HG03196 (cell line): ENCODE measurements at regions not wholly inside any gene's neighbourhood (a gene's known extent, or its start where the extent isn't known, plus 50 kb on each side); places are given as distances from the start of the nearest gene placed in this dataset.
"Not testable (repeated sequence)": the region's sequence is repeated elsewhere in the genome, so short reads cannot be mapped to it uniquely, and the experiment has no call there.

Experiments used
- ATAC-seq: cut with Tn5 transposase; IDR thresholded peaks from one replicate; pipeline ENCODE4 v1.9.1; 2021; ENCODE audit not compliant: unreplicated experiment

- ATAC-seq = no peak
These were observed 1156.0 kb downstream of the PCDH9 start for GRCh38 chr13:66074018-66074615.

- ATAC-seq = not testable (repeated sequence)
These were observed 1158.0 kb downstream of the PCDH9 start for GRCh38 chr13:66072097-66072496.

- ATAC-seq = no peak
These were observed 1158.5 kb downstream of the PCDH9 start for GRCh38 chr13:66071608-66072007.

GRCh38 chr13:66071029-66071428 lies 1159.1 kb downstream of the PCDH9 start:
- ATAC-seq = no peak

- no peak for ATAC-seq
These were observed 1160.6 kb downstream of the PCDH9 start for GRCh38 chr13:66069570-66069969.

GRCh38 chr13:66068683-66069082 lies 1161.5 kb downstream of the PCDH9 start:
- ATAC-seq = no peak

- no peak for ATAC-seq
These were observed 1181.2 kb downstream of the PCDH9 start for GRCh38 chr13:66048888-66049287.

GRCh38 chr13:66040506-66040905 lies 1189.6 kb downstream of the PCDH9 start:
- ATAC-seq = no peak

GRCh38 chr13:66037096-66037495 lies 1193.0 kb downstream of the PCDH9 start:
- no peak for ATAC-seq

GRCh38 chr13:66036636-66037035 lies 1193.5 kb downstream of the PCDH9 start:
- no peak for ATAC-seq

- no peak for ATAC-seq
These were observed 1194.0 kb downstream of the PCDH9 start for GRCh38 chr13:66036024-66036614.

GRCh38 chr13:66033924-66034323 lies 1196.2 kb downstream of the PCDH9 start:
- ATAC-seq = no peak

GRCh38 chr13:66021846-66022245 lies 1208.3 kb downstream of the PCDH9 start:
- ATAC-seq = no peak

GRCh38 chr13:66014771-66015170 lies 1215.4 kb downstream of the PCDH9 start:
- no peak for ATAC-seq

- no peak for ATAC-seq
These were observed 1220.9 kb downstream of the PCDH9 start for GRCh38 chr13:66009241-66009640.

GRCh38 chr13:66003558-66003957 lies 1226.6 kb downstream of the PCDH9 start:
- no peak for ATAC-seq

GRCh38 chr13:66001140-66001539 lies 1229.0 kb downstream of the PCDH9 start:
- no peak for ATAC-seq

- ATAC-seq = no peak
These were observed 1230.7 kb downstream of the PCDH9 start for GRCh38 chr13:65999411-65999810.

GRCh38 chr13:65990684-65991083 lies 1239.5 kb downstream of the PCDH9 start:
- no peak for ATAC-seq

- ATAC-seq = no peak
These were observed 1244.5 kb downstream of the PCDH9 start for GRCh38 chr13:65985612-65986011.

GRCh38 chr13:65977525-65977924 lies 1252.6 kb downstream of the PCDH9 start:
- ATAC-seq = no peak

- no peak for ATAC-seq
These were observed 1258.6 kb downstream of the PCDH9 start for GRCh38 chr13:65971541-65971940.

- no peak for ATAC-seq
These were observed 1263.1 kb downstream of the PCDH9 start for GRCh38 chr13:65966991-65967451.
